ENCODE measurements at regions not wholly inside any gene's neighbourhood (a gene's known extent, or its start where the extent isn't known, plus 50 kb on each side); places are given as distances from the start of the nearest gene placed in this dataset.

DNA sequence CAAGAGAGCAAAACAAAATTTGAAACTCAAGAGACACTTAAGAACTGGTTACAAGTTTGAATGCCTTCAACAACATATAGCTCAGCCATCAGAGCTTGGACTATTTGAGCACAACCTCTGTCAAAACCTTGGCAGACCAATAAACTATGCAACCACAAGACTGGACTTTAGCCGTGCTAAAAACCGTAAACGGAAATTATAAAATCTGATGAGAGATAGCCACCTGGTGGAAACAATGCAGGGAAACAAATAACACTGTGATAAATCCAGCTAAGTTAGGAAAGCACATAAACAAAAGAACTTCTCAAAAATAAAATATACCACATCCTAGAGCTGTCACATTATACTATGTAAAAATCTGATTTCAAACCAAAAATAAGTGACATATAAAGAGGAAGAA lies 1074.2 kb upstream of the NOVA1 start:
- TF ChIP-seq, protein P1, sequence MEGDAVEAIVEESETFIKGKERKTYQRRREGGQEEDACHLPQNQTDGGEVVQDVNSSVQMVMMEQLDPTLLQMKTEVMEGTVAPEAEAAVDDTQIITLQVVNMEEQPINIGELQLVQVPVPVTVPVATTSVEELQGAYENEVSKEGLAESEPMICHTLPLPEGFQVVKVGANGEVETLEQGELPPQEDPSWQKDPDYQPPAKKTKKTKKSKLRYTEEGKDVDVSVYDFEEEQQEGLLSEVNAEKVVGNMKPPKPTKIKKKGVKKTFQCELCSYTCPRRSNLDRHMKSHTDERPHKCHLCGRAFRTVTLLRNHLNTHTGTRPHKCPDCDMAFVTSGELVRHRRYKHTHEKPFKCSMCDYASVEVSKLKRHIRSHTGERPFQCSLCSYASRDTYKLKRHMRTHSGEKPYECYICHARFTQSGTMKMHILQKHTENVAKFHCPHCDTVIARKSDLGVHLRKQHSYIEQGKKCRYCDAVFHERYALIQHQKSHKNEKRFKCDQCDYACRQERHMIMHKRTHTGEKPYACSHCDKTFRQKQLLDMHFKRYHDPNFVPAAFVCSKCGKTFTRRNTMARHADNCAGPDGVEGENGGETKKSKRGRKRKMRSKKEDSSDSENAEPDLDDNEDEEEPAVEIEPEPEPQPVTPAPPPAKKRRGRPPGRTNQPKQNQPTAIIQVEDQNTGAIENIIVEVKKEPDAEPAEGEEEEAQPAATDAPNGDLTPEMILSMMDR (IDR thresholded peaks at IDR 0.05): no peak; the same call in 1 of the 2 replicates
- no peak for TF ChIP-seq POLR2AphosphoS5 (IDR thresholded peaks at IDR 0.05; ENCODE audit: low read depth, low read length)
- TF ChIP-seq, protein P2, sequence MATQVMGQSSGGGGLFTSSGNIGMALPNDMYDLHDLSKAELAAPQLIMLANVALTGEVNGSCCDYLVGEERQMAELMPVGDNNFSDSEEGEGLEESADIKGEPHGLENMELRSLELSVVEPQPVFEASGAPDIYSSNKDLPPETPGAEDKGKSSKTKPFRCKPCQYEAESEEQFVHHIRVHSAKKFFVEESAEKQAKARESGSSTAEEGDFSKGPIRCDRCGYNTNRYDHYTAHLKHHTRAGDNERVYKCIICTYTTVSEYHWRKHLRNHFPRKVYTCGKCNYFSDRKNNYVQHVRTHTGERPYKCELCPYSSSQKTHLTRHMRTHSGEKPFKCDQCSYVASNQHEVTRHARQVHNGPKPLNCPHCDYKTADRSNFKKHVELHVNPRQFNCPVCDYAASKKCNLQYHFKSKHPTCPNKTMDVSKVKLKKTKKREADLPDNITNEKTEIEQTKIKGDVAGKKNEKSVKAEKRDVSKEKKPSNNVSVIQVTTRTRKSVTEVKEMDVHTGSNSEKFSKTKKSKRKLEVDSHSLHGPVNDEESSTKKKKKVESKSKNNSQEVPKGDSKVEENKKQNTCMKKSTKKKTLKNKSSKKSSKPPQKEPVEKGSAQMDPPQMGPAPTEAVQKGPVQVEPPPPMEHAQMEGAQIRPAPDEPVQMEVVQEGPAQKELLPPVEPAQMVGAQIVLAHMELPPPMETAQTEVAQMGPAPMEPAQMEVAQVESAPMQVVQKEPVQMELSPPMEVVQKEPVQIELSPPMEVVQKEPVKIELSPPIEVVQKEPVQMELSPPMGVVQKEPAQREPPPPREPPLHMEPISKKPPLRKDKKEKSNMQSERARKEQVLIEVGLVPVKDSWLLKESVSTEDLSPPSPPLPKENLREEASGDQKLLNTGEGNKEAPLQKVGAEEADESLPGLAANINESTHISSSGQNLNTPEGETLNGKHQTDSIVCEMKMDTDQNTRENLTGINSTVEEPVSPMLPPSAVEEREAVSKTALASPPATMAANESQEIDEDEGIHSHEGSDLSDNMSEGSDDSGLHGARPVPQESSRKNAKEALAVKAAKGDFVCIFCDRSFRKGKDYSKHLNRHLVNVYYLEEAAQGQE (IDR thresholded peaks at IDR 0.05; ENCODE audit: insufficient read depth in 1 of 2, low read depth in 2 of 2, low read length in 1 of 2): no peak
- no peak for TF ChIP-seq TCF7L2 (IDR thresholded peaks at IDR 0.05; ENCODE audit: low read depth, low read length)
- no peak for TF ChIP-seq SIN3A (IDR thresholded peaks at IDR 0.05; ENCODE audit: borderline replicate concordance, insufficient read depth, low read depth, low read length)
